HFF-Myc (cell line): ENCODE measurements at regions not wholly inside any gene's neighbourhood (a gene's known extent, or its start where the extent isn't known, plus 50 kb on each side); places are given as distances from the start of the nearest gene placed in this dataset.

Experiments used
- DNase-seq: peaks from one replicate; pipeline ENCODE4 v3.0.0-alpha.2; 2011; ENCODE audit warnings: low read depth; ENCODE audit errors: extremely low read depth
- H3K4me3 ChIP-seq: replicated peaks from 2 replicates; pipeline ENCODE4 v1.5.1; 2011; ENCODE audit warnings: low read depth, mild to moderate bottlenecking, control low read depth, low read length
- CTCF ChIP-seq: IDR thresholded peaks from 2 replicates; pipeline ENCODE4 v1.5.1; 2012; ENCODE audit warnings: mild to moderate bottlenecking, low read depth, low read length, control low read depth; ENCODE audit errors: missing control alignments

DNA sequence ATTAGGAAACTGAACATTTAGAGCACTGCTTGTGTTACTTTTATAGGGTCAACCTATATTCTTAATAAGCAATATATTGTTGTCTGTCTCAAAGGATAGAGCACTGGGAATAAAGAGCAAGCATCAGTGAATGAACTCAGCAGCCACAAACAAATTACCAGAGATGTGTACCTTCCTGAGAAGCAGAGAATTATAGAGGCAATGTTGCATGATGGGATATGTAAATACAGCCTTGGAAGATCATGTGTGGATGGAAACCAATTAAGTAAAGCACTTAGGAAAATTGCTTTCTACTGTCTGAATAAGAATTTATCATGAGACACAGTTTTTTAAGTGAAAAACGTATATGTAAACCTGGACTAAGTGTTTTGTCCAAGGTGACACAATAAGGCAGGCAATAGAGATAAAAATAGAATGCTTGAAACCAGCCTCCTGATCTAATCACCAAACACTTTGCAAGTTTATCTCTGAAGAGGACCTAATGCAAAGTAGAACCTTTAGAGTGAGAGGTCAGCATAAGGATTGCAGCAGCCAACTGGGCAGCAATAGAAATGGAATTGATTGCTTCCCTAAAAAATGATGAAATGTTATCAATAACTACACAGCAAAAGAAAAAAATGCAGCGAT is 848.0 kb downstream of the TUSC7 start:
- DNase-seq = no peak
- no peak for TF ChIP-seq CTCF
- no peak overlapping the region for H3K4me3 ChIP-seq

DNA sequence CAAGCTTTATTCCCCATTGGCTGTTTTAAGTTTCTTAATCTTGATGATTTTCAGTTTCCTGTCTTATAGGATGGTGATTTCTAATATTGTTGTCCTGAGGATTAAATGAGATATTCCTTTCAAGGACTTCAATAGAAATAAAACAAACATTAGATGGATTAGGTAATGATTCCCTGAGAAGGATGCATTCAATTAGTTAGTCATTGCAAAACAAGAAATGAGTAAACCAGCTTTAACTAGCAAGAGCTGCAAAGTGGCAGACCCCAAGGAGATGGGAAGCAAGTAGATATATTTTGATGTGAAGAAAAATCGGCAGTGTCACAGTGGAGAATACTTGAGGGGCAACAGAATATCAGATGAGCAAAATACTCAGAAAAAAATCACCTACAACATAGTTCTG is 849.1 kb downstream of the TUSC7 start:
- no peak for TF ChIP-seq CTCF
- no peak for DNase-seq
- no peak overlapping the region for H3K4me3 ChIP-seq

DNA sequence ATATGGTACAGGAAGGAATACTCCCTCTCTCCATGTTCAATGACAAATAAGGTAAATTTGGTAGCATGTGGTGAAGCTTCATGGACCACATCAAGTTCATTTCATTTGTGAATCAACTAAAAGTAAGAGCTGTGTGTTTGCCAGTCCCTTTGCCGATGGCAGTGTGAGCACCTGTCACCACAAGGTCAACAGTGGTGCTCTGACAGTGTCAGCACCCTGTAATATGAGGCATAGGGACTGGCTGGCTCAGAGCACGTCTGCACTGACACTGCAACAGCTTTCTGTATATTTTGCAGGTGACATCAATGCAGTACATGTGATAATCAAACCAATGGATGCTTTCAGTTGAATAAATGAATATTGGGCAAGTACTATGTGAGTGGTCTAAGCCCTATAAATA is 852.4 kb downstream of the TUSC7 start:
- no peak for DNase-seq
- H3K4me3 ChIP-seq = no peak overlapping the region
- TF ChIP-seq CTCF = no peak

DNA sequence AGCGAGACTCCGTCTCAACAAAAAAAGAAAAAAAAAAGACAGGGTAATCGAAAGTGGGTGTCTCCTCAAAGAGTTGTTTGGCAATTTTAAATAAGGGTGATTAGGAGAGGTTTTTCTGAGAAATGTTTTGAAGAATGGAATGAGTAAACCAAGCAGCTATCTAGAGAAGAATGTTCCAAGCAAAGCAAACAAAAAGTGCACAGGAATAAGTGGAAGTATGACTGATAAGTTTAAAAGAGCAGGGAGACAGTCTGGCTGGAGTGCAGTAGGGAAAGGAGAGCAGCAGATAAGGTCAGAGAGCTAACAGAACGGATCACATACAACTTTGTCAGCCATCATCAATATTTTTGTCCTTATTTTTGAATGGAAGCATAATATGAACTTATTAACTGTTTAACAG is 853.5 kb downstream of the TUSC7 start:
- no peak overlapping the region for H3K4me3 ChIP-seq
- DNase-seq = no peak
- TF ChIP-seq CTCF = no peak

DNA sequence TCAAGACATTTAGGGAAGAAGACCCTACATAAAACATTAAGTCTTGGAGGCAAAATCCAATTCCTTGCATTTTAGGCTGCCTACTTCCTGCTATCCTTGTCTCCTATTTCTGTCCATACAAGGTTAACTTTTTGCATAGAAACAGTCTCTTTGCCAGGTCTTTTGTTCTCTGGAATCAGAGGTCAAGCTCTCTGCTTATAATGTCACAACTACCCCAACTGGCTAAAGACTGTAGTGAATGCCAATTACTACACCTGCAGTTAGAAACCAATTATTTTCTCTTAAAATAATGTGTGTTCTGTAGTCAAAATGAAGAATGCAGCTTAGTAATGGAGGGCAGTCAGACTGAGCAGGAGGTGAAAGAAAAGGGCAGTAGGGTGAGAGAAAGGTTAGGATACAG is 856.2 kb downstream of the TUSC7 start:
- DNase-seq = no peak
- H3K4me3 ChIP-seq = no peak overlapping the region

DNA sequence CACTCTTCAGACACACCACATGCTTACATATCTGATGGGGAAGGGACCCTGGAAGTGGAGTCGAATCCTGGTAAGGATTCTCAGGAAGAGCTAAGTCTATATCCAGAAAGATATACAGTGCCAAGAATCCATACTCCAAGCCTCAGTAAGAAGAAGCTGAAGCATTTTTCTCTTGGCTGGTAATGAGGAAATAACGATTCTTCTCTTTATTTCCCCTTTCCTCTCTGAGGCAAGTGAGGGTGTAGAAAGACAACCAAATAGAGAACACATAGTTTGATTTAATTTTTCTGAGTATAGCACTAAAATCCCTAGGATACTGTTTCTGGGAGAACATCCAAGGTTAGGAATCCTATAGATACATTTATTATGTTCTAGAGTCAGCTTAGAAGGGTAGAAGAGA is 857.3 kb downstream of the TUSC7 start:
- no peak for TF ChIP-seq CTCF
- no peak for DNase-seq
- H3K4me3 ChIP-seq = no peak overlapping the region

More for the DNA sequence above, 856.2 kb downstream of the TUSC7 start:
- TF ChIP-seq CTCF = no peak

DNA sequence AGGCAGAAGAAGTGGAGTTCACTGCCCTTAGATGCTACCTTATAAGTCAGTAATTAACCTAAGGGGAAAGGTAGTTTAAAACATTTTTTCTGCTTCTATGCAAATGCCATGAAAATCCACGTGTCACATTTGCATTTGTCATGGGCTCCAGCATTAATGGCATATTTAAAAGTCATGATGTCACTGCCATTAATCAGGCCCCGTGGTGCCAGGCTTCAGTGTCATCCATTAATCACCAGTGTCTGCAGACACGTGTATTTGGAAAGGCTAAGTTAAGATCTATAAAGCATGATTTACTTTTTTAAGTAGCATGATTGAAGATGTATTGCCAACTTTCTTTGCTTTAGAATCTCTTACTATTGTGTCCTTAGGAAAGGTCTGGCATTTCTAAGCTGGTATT is 857.8 kb downstream of the TUSC7 start:
- TF ChIP-seq CTCF = no peak
- H3K4me3 ChIP-seq = no peak overlapping the region
- no peak for DNase-seq
